H9 (cell line): ENCODE measurements at regions not wholly inside any gene's neighbourhood (a gene's known extent, or its start where the extent isn't known, plus 50 kb on each side); places are given as distances from the start of the nearest gene placed in this dataset.

Source experiments
- DNase-seq: peaks from one replicate; pipeline ENCODE4 v3.0.0-alpha.2; 2017
- H2AFZ ChIP-seq: one replicate; pipeline ENCODE4 v1.6.1; 2013; ENCODE audit warnings: mild to moderate bottlenecking, low read length, control low read depth, moderate library complexity
- H2AK5ac ChIP-seq: 2 replicates; pipeline ENCODE4 v1.6.1; 2013; ENCODE audit warnings: low read length, control low read depth, mixed read lengths; ENCODE audit not compliant: insufficient read length
- H2BK120ac ChIP-seq: one replicate; pipeline ENCODE4 v1.6.1; 2013; ENCODE audit warnings: low read depth, mild to moderate bottlenecking, low read length, control low read depth, inconsistent platforms; ENCODE audit not compliant: poor library complexity, severe bottlenecking
- H2BK12ac ChIP-seq: 2 replicates; pipeline ENCODE4 v1.6.1; 2013; ENCODE audit warnings: low read length, control low read depth, mixed read lengths, low read depth; ENCODE audit not compliant: insufficient read length
- H2BK15ac ChIP-seq: 2 replicates; pipeline ENCODE4 v1.6.1; 2013; ENCODE audit warnings: low read depth, low read length, control low read depth
- H2BK20ac ChIP-seq: one replicate; pipeline ENCODE4 v1.6.1; 2013; ENCODE audit warnings: low read depth, mild to moderate bottlenecking, low read length, control low read depth, inconsistent platforms; ENCODE audit not compliant: poor library complexity, severe bottlenecking
- H2BK5ac ChIP-seq: 2 replicates; pipeline ENCODE4 v1.6.1; 2013; ENCODE audit warnings: low read length, control low read depth, mixed read lengths; ENCODE audit not compliant: insufficient read length
- H3K14ac ChIP-seq: 2 replicates; pipeline ENCODE4 v1.6.1; 2013; ENCODE audit warnings: low read length, control low read depth; ENCODE audit not compliant: insufficient read depth
- H3K18ac ChIP-seq: 2 replicates; pipeline ENCODE4 v1.6.1; 2013; ENCODE audit warnings: low read depth, mild to moderate bottlenecking, mixed read lengths, low read length, control low read depth; ENCODE audit not compliant: insufficient read length
- H3K23ac ChIP-seq: 2 replicates; pipeline ENCODE4 v1.6.1; 2013; ENCODE audit warnings: low read length, control low read depth, mixed read lengths, low read depth; ENCODE audit not compliant: insufficient read length
- H3K23me2 ChIP-seq: 2 replicates; pipeline ENCODE4 v1.6.1; 2013; ENCODE audit warnings: low read depth, mild to moderate bottlenecking, mixed read lengths, low read length, control low read depth; ENCODE audit not compliant: insufficient read length, poor library complexity, severe bottlenecking
- H3K27ac ChIP-seq: 2 replicates; pipeline ENCODE4 v1.5.1; 2013; ENCODE audit warnings: low read length, control low read depth, mixed read lengths, low read depth; ENCODE audit not compliant: insufficient read length
- H3K27me3 ChIP-seq: 2 replicates; pipeline ENCODE4 v1.6.1; 2013; ENCODE audit warnings: low read length, control low read depth, inconsistent platforms; ENCODE audit not compliant: insufficient read depth
- H3K4ac ChIP-seq: 2 replicates; pipeline ENCODE4 v1.6.1; 2013; ENCODE audit warnings: low read depth, mild to moderate bottlenecking, control low read depth, inconsistent platforms, low read length, moderate library complexity
- H3K4me1 ChIP-seq: 2 replicates; pipeline ENCODE4 v1.6.1; 2013; ENCODE audit warnings: low read length, control low read depth, inconsistent platforms; ENCODE audit not compliant: insufficient read depth
- H3K4me2 ChIP-seq: 2 replicates; pipeline ENCODE4 v1.6.1; 2013; ENCODE audit warnings: low read length, control low read depth, mixed read lengths; ENCODE audit not compliant: insufficient read length, insufficient read depth
- H3K56ac ChIP-seq: 2 replicates; pipeline ENCODE4 v1.6.1; 2013; ENCODE audit warnings: low read depth, mild to moderate bottlenecking, mixed read lengths, low read length, control low read depth; ENCODE audit not compliant: insufficient read length
- H3K79me1 ChIP-seq: 2 replicates; pipeline ENCODE4 v1.6.1; 2013; ENCODE audit warnings: low read depth, mild to moderate bottlenecking, moderate library complexity, low read length, control low read depth, inconsistent platforms; ENCODE audit not compliant: insufficient read depth, poor library complexity, severe bottlenecking
- H3K79me2 ChIP-seq: 2 replicates; pipeline ENCODE4 v1.6.1; 2013; ENCODE audit warnings: low read length, control low read depth, inconsistent platforms; ENCODE audit not compliant: insufficient read depth
- H3K9ac ChIP-seq: 2 replicates; pipeline ENCODE4 v1.6.1; 2013; ENCODE audit warnings: low read length, control low read depth, mixed read lengths; ENCODE audit not compliant: insufficient read length; ENCODE audit errors: extremely low read depth
- H3K9me3 ChIP-seq: one replicate; pipeline ENCODE4 v1.6.1; 2013; ENCODE audit warnings: low read depth, low read length, inconsistent platforms; ENCODE audit not compliant: control insufficient read depth
- H3T11ph ChIP-seq: one replicate; pipeline ENCODE4 v1.6.1; 2013; ENCODE audit warnings: mild to moderate bottlenecking, low read length, control low read depth, inconsistent platforms
- H4K20me1 ChIP-seq: one replicate; pipeline ENCODE4 v1.6.1; 2013; ENCODE audit not compliant: control insufficient read depth, insufficient read length, insufficient read depth
- H4K5ac ChIP-seq: 2 replicates; pipeline ENCODE4 v1.6.1; 2013; ENCODE audit warnings: low read depth, mild to moderate bottlenecking, mixed read lengths, low read length, control low read depth; ENCODE audit not compliant: insufficient read length
- H4K8ac ChIP-seq: replicated peaks from 2 replicates; pipeline ENCODE4 v1.6.1; 2013; ENCODE audit warnings: low read length, control low read depth, mixed read lengths, low read depth; ENCODE audit not compliant: insufficient read length
- H4K91ac ChIP-seq: 2 replicates; pipeline ENCODE4 v1.6.1; 2013; ENCODE audit warnings: low read depth, mild to moderate bottlenecking, moderate library complexity, mixed read lengths, low read length, control low read depth; ENCODE audit not compliant: insufficient read length
- H3K27ac Mint-ChIP-seq, 3 experiments: 2 replicates in 2 of 3; 3 replicates in 1 of 3; pipeline ENCODE4 v1.8.0; 2020 to 2021; ENCODE audit warnings: mixed read lengths in 3 of 3, mild to moderate bottlenecking in 1 of 3, moderate library complexity in 1 of 3
- H3K27me3 Mint-ChIP-seq: 2 replicates; pipeline ENCODE4 v1.8.0; 2021; ENCODE audit warnings: low read depth, mild to moderate bottlenecking, moderate library complexity, mixed read lengths
- H3K36me3 Mint-ChIP-seq, 3 experiments: 2 replicates in 2 of 3; 3 replicates in 1 of 3; pipeline ENCODE4 v1.8.0; 2020 to 2021; ENCODE audit warnings: low read depth in 3 of 3, mixed read lengths in 3 of 3; ENCODE audit not compliant: insufficient read depth in 1 of 3
- H3K4me1 Mint-ChIP-seq, 2 experiments: 2 replicates each; pipeline ENCODE4 v1.8.0; 2020; ENCODE audit warnings: mixed read lengths in 2 of 2
- H3K4me3 Mint-ChIP-seq, 2 experiments: 2 replicates in 1 of 2; 3 replicates in 1 of 2; pipeline ENCODE4 v1.8.0; 2020 to 2021; ENCODE audit warnings: mild to moderate bottlenecking in 2 of 2, mixed read lengths in 2 of 2, moderate library complexity in 1 of 2
- H3K9me3 Mint-ChIP-seq, 2 experiments: 2 replicates in 1 of 2; 3 replicates in 1 of 2; pipeline ENCODE4 v1.8.0; 2020; ENCODE audit warnings: mild to moderate bottlenecking in 2 of 2, mixed read lengths in 2 of 2, moderate library complexity in 1 of 2
- CTCF ChIP-seq: fragments of 200-600 bp; sonication (generic); conservative IDR thresholded peaks from 3 replicates; pipeline ENCODE4 v1.8.0; 2021; ENCODE audit warnings: antibody characterized with exemption, mild to moderate bottlenecking
- WGBS: extraction: QIAGEN DNeasy Blood & Tissue Kit; methylation state at CpG from one replicate; pipeline ENCODE4 v1.1.7; 2013; ENCODE audit warnings: missing lambda C conversion rate, low lambda C conversion rate, mixed read lengths; ENCODE audit not compliant: insufficient read length; ENCODE audit errors: extremely low coverage; 5-methylcytosine and 5-hydroxymethylcytosine counted together

DNA sequence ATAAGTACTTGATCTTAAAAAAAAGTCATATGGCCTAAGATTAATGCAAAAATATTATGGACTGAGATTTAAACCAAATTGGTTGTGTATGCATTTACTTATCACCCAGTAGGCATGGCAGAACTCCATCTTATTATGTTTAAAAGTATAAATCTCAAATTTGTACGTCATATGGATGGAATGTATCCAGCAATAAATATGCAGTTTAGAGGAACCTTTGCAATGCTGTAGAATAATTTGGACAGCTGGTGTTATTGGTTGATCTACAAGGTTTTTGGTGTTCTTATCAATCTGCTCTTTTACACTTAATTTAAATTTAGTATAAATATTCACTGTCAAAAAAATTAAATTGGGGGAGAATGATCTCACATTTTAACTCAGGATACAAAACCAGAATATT lies 640.2 kb downstream of the SATB2 start:
- no peak overlapping the region for H3K18ac ChIP-seq
- TF ChIP-seq CTCF = no peak
- Mint-ChIP-seq H3K4me3 (no peak overlapping the region), H3K9me3 (no peaks in the 10 kb centered on the region), H3K27me3 (no peaks in the 10 kb centered on the region), H3K4me1 (no peaks in the 10 kb centered on the region), H3K27ac (no peak overlapping the region), H3K36me3 (peaks cover 0 to 3% (median 0%) of the 10 kb centered on the region in 3 experiments; a peak in 1 of 7 replicates)
- no peak overlapping the region for H3K9ac ChIP-seq
- H2BK5ac ChIP-seq = no peak overlapping the region
- H3K56ac ChIP-seq = no peak overlapping the region
- no peak overlapping the region for H4K8ac ChIP-seq
- H4K5ac ChIP-seq = no peak overlapping the region
- no peak overlapping the region for H3T11ph ChIP-seq
- no peak overlapping the region for H3K14ac ChIP-seq
- no peak overlapping the region for H2BK12ac ChIP-seq
- H3K79me2 ChIP-seq = no peaks in the 10 kb centered on the region
- H3K27ac ChIP-seq = no peak overlapping the region
- no peak overlapping the region for H3K4me2 ChIP-seq
- no peaks in the 10 kb centered on the region for H3K4me1 ChIP-seq
- no peaks in the 10 kb centered on the region for H3K79me1 ChIP-seq
- no peaks in the 10 kb centered on the region for H4K20me1 ChIP-seq
- H2BK20ac ChIP-seq = no peak overlapping the region
- no peak overlapping the region for H2BK15ac ChIP-seq
- H3K4ac ChIP-seq = no peak overlapping the region
- H2BK120ac ChIP-seq = no peak overlapping the region
- H2AFZ ChIP-seq = no peak overlapping the region
- no peak overlapping the region for H3K23ac ChIP-seq
- no peak overlapping the region for H4K91ac ChIP-seq
- no peak overlapping the region for H2AK5ac ChIP-seq
- H3K23me2 ChIP-seq = no peaks in the 10 kb centered on the region
- H3K27me3 ChIP-seq = no peaks in the 10 kb centered on the region
- no peak for DNase-seq
- H3K9me3 ChIP-seq = no peaks in the 10 kb centered on the region
- no CpG with 5 or more reads among the region's 1 CpG for WGBS
